Vagina (tissue), 2 donors: ENCODE measurements at regions not wholly inside any gene's neighbourhood (a gene's known extent, or its start where the extent isn't known, plus 50 kb on each side); places are given as distances from the start of the nearest gene placed in this dataset.

Source experiments
- POLR2A ChIP-seq, 2 donors: fragments of 450-650 bp; IDR thresholded peaks; one replicate each; pipeline ENCODE4 v1.6.1; 2017; ENCODE audit warnings: antibody characterized with exemption in 2 of 2, mild to moderate bottlenecking in 2 of 2, moderate library complexity in 2 of 2
- TF ChIP-seq, protein P1 (sequence below), 3 experiments: fragments of 450-650 bp in 2 of 3; fragments of 200-600 bp in 1 of 3; sonication (generic) in 1 of 3; IDR thresholded peaks; one replicate each; pipeline ENCODE4 v1.5.1; 2017 to 2019; ENCODE audit warnings: antibody characterized with exemption in 3 of 3, mild to moderate bottlenecking in 2 of 3, moderate library complexity in 2 of 3

DNA sequence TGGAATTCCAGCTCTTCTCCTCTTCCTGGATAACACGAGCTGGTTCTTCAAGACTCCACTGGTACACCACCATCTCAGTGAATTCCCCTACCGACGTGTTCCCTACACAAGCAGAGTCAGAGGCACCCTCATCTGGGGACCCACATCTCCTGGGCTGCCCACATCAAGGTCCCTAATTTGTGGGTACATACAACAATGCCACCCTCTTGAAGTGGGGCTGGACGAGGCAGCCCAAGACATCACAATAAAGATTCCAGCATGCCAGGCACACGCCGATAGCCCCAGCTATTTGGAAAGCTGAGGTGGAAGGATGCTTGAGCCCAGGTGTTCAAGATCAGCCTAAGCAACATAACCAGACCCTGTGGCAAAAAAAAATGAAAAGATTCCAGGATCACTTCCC is 221.2 kb upstream of the LINGO1 start:
- TF ChIP-seq, protein P1, sequence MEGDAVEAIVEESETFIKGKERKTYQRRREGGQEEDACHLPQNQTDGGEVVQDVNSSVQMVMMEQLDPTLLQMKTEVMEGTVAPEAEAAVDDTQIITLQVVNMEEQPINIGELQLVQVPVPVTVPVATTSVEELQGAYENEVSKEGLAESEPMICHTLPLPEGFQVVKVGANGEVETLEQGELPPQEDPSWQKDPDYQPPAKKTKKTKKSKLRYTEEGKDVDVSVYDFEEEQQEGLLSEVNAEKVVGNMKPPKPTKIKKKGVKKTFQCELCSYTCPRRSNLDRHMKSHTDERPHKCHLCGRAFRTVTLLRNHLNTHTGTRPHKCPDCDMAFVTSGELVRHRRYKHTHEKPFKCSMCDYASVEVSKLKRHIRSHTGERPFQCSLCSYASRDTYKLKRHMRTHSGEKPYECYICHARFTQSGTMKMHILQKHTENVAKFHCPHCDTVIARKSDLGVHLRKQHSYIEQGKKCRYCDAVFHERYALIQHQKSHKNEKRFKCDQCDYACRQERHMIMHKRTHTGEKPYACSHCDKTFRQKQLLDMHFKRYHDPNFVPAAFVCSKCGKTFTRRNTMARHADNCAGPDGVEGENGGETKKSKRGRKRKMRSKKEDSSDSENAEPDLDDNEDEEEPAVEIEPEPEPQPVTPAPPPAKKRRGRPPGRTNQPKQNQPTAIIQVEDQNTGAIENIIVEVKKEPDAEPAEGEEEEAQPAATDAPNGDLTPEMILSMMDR (IDR thresholded peaks at IDR 0.05), result no peak
- TF ChIP-seq POLR2A (IDR thresholded peaks at IDR 0.05), result no peak
